GM21717 (cell line): ENCODE measurements at regions not wholly inside any gene's neighbourhood (a gene's known extent, or its start where the extent isn't known, plus 50 kb on each side); places are given as distances from the start of the nearest gene placed in this dataset.
A peak's percentile ranks its signal among the peaks of the same experiment; 100 is the strongest.
"Not testable (repeated sequence)": the region's sequence is repeated elsewhere in the genome, so short reads cannot be mapped to it uniquely, and the experiment has no call there.

Source experiments
- ATAC-seq: cut with Tn5 transposase; IDR thresholded peaks from one replicate; pipeline ENCODE4 v1.9.1; 2021; ENCODE audit warnings: mild to moderate bottlenecking, moderate library complexity; ENCODE audit not compliant: unreplicated experiment

- ATAC-seq = not testable (repeated sequence)
Observed at GRCh38 chr7:75201606-75202079, 109.3 kb downstream of the GTF2IRD2B start.

- ATAC-seq = not testable (repeated sequence)
Observed at GRCh38 chr7:75205367-75206085, 113.1 kb downstream of the GTF2IRD2B start.

GRCh38 chr7:75215460-75215859 lies 123.1 kb downstream of the GTF2IRD2B start:
- not testable (repeated sequence) for ATAC-seq

- ATAC-seq = not testable (repeated sequence)
Observed at GRCh38 chr7:75216963-75217362, 124.6 kb downstream of the GTF2IRD2B start.

GRCh38 chr7:75226102-75226501 lies 133.7 kb downstream of the GTF2IRD2B start:
- not testable (repeated sequence) for ATAC-seq

GRCh38 chr7:75229558-75229957 lies 137.2 kb downstream of the GTF2IRD2B start:
- ATAC-seq = not testable (repeated sequence)

GRCh38 chr7:75230558-75230957 lies 138.2 kb downstream of the GTF2IRD2B start:
- not testable (repeated sequence) for ATAC-seq

GRCh38 chr7:75235092-75235826 lies 142.9 kb downstream of the GTF2IRD2B start:
- ATAC-seq = not testable (repeated sequence)

GRCh38 chr7:75235827-75236167 lies 143.4 kb downstream of the GTF2IRD2B start:
- not testable (repeated sequence) for ATAC-seq

GRCh38 chr7:75237255-75238187 lies 145.1 kb downstream of the GTF2IRD2B start:
- ATAC-seq = peak; percentile 88

- not testable (repeated sequence) for ATAC-seq
Observed at GRCh38 chr7:75238309-75238708, 145.9 kb downstream of the GTF2IRD2B start.

- not testable (repeated sequence) for ATAC-seq
Observed at GRCh38 chr7:75243638-75244037, 151.2 kb downstream of the GTF2IRD2B start.

GRCh38 chr7:75248216-75248615 lies 147.2 kb upstream of the TRIM73 start:
- ATAC-seq = not testable (repeated sequence)

- not testable (repeated sequence) for ATAC-seq
Observed at GRCh38 chr7:75254238-75254637, 141.2 kb upstream of the TRIM73 start.

GRCh38 chr7:75257442-75257841 lies 138.0 kb upstream of the TRIM73 start:
- ATAC-seq = not testable (repeated sequence)

- ATAC-seq = not testable (repeated sequence)
Observed at GRCh38 chr7:75259454-75260003, 135.9 kb upstream of the TRIM73 start.

GRCh38 chr7:75261660-75262059 lies 133.8 kb upstream of the TRIM73 start:
- ATAC-seq = not testable (repeated sequence)

GRCh38 chr7:75268158-75268557 lies 127.3 kb upstream of the TRIM73 start:
- ATAC-seq = not testable (repeated sequence)

GRCh38 chr7:75269159-75269558 lies 126.3 kb upstream of the TRIM73 start:
- ATAC-seq = not testable (repeated sequence)

GRCh38 chr7:75274114-75274513 lies 121.3 kb upstream of the TRIM73 start:
- ATAC-seq = not testable (repeated sequence)
